SK-N-MC (cell line): ENCODE measurements at regions not wholly inside any gene's neighbourhood (a gene's known extent, or its start where the extent isn't known, plus 50 kb on each side); places are given as distances from the start of the nearest gene placed in this dataset.

Source experiments
- EZH2 ChIP-seq: fragments of 200-600 bp; sonication (generic); IDR thresholded peaks from one replicate; pipeline ENCODE4 v1.6.1; 2017; ENCODE audit warnings: antibody characterized with exemption
- FOXP2 ChIP-seq: optimal IDR thresholded peaks from 2 replicates; pipeline ENCODE3; 2011; ENCODE audit warnings: mild to moderate bottlenecking, moderate library complexity; ENCODE audit not compliant: insufficient read depth; ENCODE audit errors: extremely low read length, control extremely low read depth
- POLR2AphosphoS5 ChIP-seq: IDR thresholded peaks from 2 replicates; pipeline ENCODE4 v1.6.1; 2012; ENCODE audit warnings: mild to moderate bottlenecking, low read depth, low read length, borderline replicate concordance

DNA sequence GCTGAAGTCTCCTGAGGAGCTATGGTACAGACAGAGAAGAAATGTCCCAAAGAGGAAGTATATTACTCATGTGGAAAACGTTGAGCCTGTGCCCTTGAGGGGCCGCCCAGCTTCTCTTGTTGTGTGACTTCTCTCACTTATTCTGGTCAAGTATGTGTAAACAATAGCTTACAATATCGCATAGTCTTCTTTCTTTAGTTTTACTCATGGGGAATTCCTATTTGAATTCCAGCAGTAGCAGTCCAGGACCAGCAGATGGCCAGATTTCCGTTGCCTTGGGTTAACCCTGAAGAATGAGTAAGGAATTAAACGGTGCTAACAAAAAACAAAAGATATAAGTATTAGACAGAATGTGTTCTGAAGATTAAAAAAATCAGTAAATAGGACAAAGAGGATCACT, 522.0 kb upstream of the GJE1 start:
- TF ChIP-seq POLR2AphosphoS5 (no peak), EZH2 (no peak), FOXP2 (no peak)
